Lower leg skin (tissue), 3 donors: ENCODE measurements at regions not wholly inside any gene's neighbourhood (a gene's known extent, or its start where the extent isn't known, plus 50 kb on each side); places are given as distances from the start of the nearest gene placed in this dataset.

Experiments used
- POLR2A ChIP-seq, 2 donors: fragments of 450-650 bp; IDR thresholded peaks; one replicate each; pipeline ENCODE4 v1.6.1; 2016 to 2017; ENCODE audit warnings: antibody characterized with exemption in 2 of 2, mild to moderate bottlenecking in 1 of 2, moderate library complexity in 1 of 2
- TF ChIP-seq, protein P1 (sequence below), 3 donors: fragments of 450-650 bp; IDR thresholded peaks; one replicate each; pipeline ENCODE4 v1.5.1; 2016; ENCODE audit warnings: antibody characterized with exemption in 3 of 3, mild to moderate bottlenecking in 3 of 3, moderate library complexity in 2 of 3

- TF ChIP-seq, protein P1, sequence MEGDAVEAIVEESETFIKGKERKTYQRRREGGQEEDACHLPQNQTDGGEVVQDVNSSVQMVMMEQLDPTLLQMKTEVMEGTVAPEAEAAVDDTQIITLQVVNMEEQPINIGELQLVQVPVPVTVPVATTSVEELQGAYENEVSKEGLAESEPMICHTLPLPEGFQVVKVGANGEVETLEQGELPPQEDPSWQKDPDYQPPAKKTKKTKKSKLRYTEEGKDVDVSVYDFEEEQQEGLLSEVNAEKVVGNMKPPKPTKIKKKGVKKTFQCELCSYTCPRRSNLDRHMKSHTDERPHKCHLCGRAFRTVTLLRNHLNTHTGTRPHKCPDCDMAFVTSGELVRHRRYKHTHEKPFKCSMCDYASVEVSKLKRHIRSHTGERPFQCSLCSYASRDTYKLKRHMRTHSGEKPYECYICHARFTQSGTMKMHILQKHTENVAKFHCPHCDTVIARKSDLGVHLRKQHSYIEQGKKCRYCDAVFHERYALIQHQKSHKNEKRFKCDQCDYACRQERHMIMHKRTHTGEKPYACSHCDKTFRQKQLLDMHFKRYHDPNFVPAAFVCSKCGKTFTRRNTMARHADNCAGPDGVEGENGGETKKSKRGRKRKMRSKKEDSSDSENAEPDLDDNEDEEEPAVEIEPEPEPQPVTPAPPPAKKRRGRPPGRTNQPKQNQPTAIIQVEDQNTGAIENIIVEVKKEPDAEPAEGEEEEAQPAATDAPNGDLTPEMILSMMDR (IDR thresholded peaks at IDR 0.05) = no peak
- TF ChIP-seq POLR2A (IDR thresholded peaks at IDR 0.05) = no peak
These were observed 682.8 kb upstream of the NR2F2 start for GRCh38 chr15:95647531-95648277.
